Caco-2 (cell line): ENCODE measurements at regions not wholly inside any gene's neighbourhood (a gene's known extent, or its start where the extent isn't known, plus 50 kb on each side); places are given as distances from the start of the nearest gene placed in this dataset.
"Not testable (repeated sequence)": the region's sequence is repeated elsewhere in the genome, so short reads cannot be mapped to it uniquely, and the experiment has no call there.

ENCODE experiments used
- BruUV-seq: library from RNA; stranded (reverse); fragments of 400-500 nt; replicated peaks from 2 replicates; lab custom pipeline; 2021; lab: Mats Ljungman, UMichigan
- CTCF ChIA-PET: fragments of 300-600 bp; sonication (Branson Sonifier 250); formaldehyde crosslinking; loops from one replicate; lab custom pipeline; 2022; ENCODE audit warnings: antibody characterized with exemption; lab: Charles Lee
- POLR2A ChIA-PET: fragments of 300-600 bp; sonication (Branson Sonifier 250); formaldehyde crosslinking; loops from one replicate; lab custom pipeline; 2022; ENCODE audit warnings: antibody characterized with exemption; lab: Charles Lee
- DNase-seq, 2 experiments: peaks; one replicate each; pipeline versions ENCODE4 v3.0.0 to v3.0.0-alpha.2; 2020 to 2022
- H3K27me3 ChIP-seq: replicated peaks from 2 replicates; pipeline ENCODE4 v1.6.0; 2011; ENCODE audit warnings: low read length; ENCODE audit not compliant: control insufficient read depth, insufficient read depth
- H3K36me3 ChIP-seq: 2 replicates; pipeline ENCODE4 v1.5.1; 2011; ENCODE audit warnings: low read length; ENCODE audit not compliant: control insufficient read depth, insufficient read depth
- H3K4me1 ChIP-seq: fragments of 250-450 bp; sonication (Bioruptor Pico); 2 replicates; pipeline ENCODE4 v1.5.1; 2020; ENCODE audit warnings: mild to moderate bottlenecking
- H3K4me3 ChIP-seq: 2 replicates; pipeline ENCODE4 v1.5.1; 2011; ENCODE audit warnings: low read depth, mild to moderate bottlenecking, control low read depth, low read length
- H3K9me3 ChIP-seq: fragments of 250-450 bp; sonication (Bioruptor Pico); 2 replicates; pipeline ENCODE4 v1.5.1; 2020; ENCODE audit warnings: mild to moderate bottlenecking, moderate library complexity
- H3K27ac Mint-ChIP-seq: one replicate; pipeline ENCODE4 v1.8.0; 2022; ENCODE audit warnings: mixed read lengths; ENCODE audit not compliant: unreplicated experiment
- H3K27me3 Mint-ChIP-seq: one replicate; pipeline ENCODE4 v1.8.0; 2022; ENCODE audit warnings: mixed read lengths; ENCODE audit not compliant: insufficient read depth, unreplicated experiment
- H3K36me3 Mint-ChIP-seq: one replicate; pipeline ENCODE4 v1.8.0; 2022; ENCODE audit warnings: mild to moderate bottlenecking, mixed read lengths; ENCODE audit not compliant: insufficient read depth, unreplicated experiment
- H3K4me1 Mint-ChIP-seq: one replicate; pipeline ENCODE4 v1.8.0; 2022; ENCODE audit warnings: low read depth, mixed read lengths; ENCODE audit not compliant: unreplicated experiment
- H3K4me3 Mint-ChIP-seq: one replicate; pipeline ENCODE4 v1.8.0; 2022; ENCODE audit warnings: mild to moderate bottlenecking, moderate library complexity, mixed read lengths; ENCODE audit not compliant: unreplicated experiment
- H3K9me3 Mint-ChIP-seq: one replicate; pipeline ENCODE4 v1.8.0; 2022; ENCODE audit warnings: mixed read lengths; ENCODE audit not compliant: unreplicated experiment
- intact Hi-C: fragments of 100-400 bp; cut with micrococcal nuclease; formaldehyde crosslinking; loops from one replicate; pipeline ENCODE4 v1.10.0; 2022; ENCODE audit not compliant: unreplicated experiment
- TF ChIP-seq, protein P1 (sequence below), 2 experiments: fragments of 200-600 bp in 1 of 2; IDR thresholded peaks; 1 replicate in 1 of 2; 2 replicates in 1 of 2; pipeline versions ENCODE4 v1.5.1 to v1.8.0; 2011 to 2022; ENCODE audit warnings: antibody characterized with exemption in 1 of 2, control low read depth in 1 of 2, inconsistent platforms in 1 of 2, low read depth in 1 of 2, low read length in 1 of 2, mild to moderate bottlenecking in 1 of 2, moderate library complexity in 1 of 2; ENCODE audit not compliant: insufficient read depth in 1 of 2, severe bottlenecking in 1 of 2, unreplicated experiment in 1 of 2

DNA sequence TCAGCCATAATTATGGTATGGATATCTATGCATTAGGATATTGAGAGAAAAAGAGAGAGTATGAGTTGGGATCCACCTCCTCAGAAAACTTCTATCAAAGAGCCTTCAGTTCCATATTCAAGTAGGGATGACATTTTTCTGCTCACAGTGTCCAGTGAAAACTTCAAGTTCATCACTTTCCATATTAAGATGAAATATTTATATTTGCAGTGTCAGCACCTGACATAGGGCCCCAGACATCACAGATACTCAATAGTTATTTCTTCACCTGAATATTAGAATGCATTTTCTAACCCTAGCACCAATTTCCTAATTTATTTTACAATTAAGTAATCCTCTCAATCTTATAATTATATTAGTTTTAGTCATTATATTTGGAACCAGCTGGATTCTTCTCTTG is 318.0 kb upstream of the MGAT4C start:
- H3K36me3 Mint-ChIP-seq, result no peaks in the 10 kb centered on the region
- H3K4me1 Mint-ChIP-seq, result no peaks in the 10 kb centered on the region
- no TSS peak for BruUV-seq

DNA sequence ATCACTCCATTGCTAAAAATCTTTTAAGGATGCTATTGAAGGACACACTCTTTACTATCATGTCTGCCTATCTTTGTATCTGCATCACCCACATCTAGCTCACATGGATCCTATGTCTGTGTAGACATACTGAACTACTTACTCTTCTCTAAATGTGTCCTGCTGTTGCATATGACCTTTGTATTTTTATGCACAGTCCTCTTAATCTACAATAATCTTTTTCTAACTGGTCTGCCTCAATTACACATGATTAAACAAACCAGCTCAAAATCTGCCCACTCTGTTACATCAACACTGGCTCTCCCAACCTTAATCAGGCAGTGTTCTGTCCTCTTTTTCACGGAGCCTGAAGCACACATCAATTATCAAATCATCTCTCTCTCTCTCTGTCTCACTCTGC is 316.3 kb upstream of the MGAT4C start:
- Histone ChIP-seq H3K36me3 (no peaks in the 10 kb centered on the region), H3K27me3 (no peaks in the 10 kb centered on the region), H3K9me3 (no peaks in the 10 kb centered on the region), H3K4me1 (no peaks in the 10 kb centered on the region), H3K4me3 (no peak overlapping the region)
- H3K9me3 Mint-ChIP-seq, result no peaks in the 10 kb centered on the region
- no peak overlapping the region for H3K4me3 Mint-ChIP-seq
- no peaks in the 10 kb centered on the region for H3K27me3 Mint-ChIP-seq
- ChIA-PET CTCF (no interaction called here), POLR2A (no interaction called here)
- H3K36me3 Mint-ChIP-seq, result no peaks in the 10 kb centered on the region
- TF ChIP-seq, protein P1, sequence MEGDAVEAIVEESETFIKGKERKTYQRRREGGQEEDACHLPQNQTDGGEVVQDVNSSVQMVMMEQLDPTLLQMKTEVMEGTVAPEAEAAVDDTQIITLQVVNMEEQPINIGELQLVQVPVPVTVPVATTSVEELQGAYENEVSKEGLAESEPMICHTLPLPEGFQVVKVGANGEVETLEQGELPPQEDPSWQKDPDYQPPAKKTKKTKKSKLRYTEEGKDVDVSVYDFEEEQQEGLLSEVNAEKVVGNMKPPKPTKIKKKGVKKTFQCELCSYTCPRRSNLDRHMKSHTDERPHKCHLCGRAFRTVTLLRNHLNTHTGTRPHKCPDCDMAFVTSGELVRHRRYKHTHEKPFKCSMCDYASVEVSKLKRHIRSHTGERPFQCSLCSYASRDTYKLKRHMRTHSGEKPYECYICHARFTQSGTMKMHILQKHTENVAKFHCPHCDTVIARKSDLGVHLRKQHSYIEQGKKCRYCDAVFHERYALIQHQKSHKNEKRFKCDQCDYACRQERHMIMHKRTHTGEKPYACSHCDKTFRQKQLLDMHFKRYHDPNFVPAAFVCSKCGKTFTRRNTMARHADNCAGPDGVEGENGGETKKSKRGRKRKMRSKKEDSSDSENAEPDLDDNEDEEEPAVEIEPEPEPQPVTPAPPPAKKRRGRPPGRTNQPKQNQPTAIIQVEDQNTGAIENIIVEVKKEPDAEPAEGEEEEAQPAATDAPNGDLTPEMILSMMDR (IDR thresholded peaks at IDR 0.05; ENCODE audit: insufficient read depth in 1 of 2, low read depth in 1 of 2, low read length in 1 of 2, severe bottlenecking in 1 of 2, unreplicated experiment in 1 of 2), result no peak
- BruUV-seq, result no TSS peak
- DNase-seq, result no peak
- intact Hi-C loops, result no loop called here
- H3K27ac Mint-ChIP-seq, result no peak overlapping the region
- H3K4me1 Mint-ChIP-seq, result no peaks in the 10 kb centered on the region

More for the DNA sequence above, 318.0 kb upstream of the MGAT4C start:
- POLR2A ChIA-PET, result no interaction called here
- TF ChIP-seq, protein P1 (IDR thresholded peaks at IDR 0.05; ENCODE audit: insufficient read depth in 1 of 2, low read depth in 1 of 2, low read length in 1 of 2, severe bottlenecking in 1 of 2, unreplicated experiment in 1 of 2), result no peak
- no peak for DNase-seq
- no peak overlapping the region for H3K4me3 Mint-ChIP-seq
- Histone ChIP-seq H3K4me3 (no peak overlapping the region), H3K9me3 (no peaks in the 10 kb centered on the region), H3K27me3 (no peaks in the 10 kb centered on the region), H3K4me1 (no peaks in the 10 kb centered on the region), H3K36me3 (no peaks in the 10 kb centered on the region)
- intact Hi-C loops, result no loop called here
- no peaks in the 10 kb centered on the region for H3K9me3 Mint-ChIP-seq
- no peaks in the 10 kb centered on the region for H3K27me3 Mint-ChIP-seq
- H3K27ac Mint-ChIP-seq, result no peak overlapping the region
- CTCF ChIA-PET, result no interaction called here

DNA sequence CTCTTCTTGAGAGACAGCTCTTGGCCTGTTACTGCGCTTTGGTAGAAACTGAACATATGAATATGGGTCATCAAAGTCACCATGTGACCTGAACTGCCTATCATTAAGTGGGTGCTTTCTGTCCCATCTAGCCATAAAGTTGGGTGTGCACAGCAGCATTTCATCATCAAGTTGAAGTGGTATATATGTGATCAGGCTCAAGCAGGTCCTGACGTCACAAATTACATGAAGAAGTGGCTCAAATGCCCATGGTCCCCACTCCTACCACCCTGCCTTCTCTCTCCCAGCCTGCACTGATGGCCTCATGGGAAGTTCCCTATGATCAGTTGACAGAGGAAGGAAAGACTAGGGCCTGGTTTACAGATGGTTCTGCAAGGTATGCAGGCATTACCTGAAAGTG is 308.8 kb upstream of the MGAT4C start:
- TF ChIP-seq, protein P1 (IDR thresholded peaks at IDR 0.05; ENCODE audit: insufficient read depth in 1 of 2, low read depth in 1 of 2, low read length in 1 of 2, severe bottlenecking in 1 of 2, unreplicated experiment in 1 of 2), result no peak
- no peaks in the 10 kb centered on the region for H3K27me3 Mint-ChIP-seq
- no peak overlapping the region for H3K27ac Mint-ChIP-seq
- H3K27me3 ChIP-seq, result no peaks in the 10 kb centered on the region
- no peaks in the 10 kb centered on the region for H3K4me1 ChIP-seq
- no peaks in the 10 kb centered on the region for H3K36me3 ChIP-seq
- DNase-seq, result no peak
- H3K9me3 Mint-ChIP-seq, result peaks cover 11% of the 10 kb centered on the region
- no TSS peak for BruUV-seq
- no peaks in the 10 kb centered on the region for H3K4me1 Mint-ChIP-seq
- POLR2A ChIA-PET, result no interaction called here
- H3K4me3 Mint-ChIP-seq, result no peak overlapping the region
- H3K4me3 ChIP-seq, result no peak overlapping the region
- CTCF ChIA-PET, result no interaction called here
- intact Hi-C loops, result no loop called here
- H3K9me3 ChIP-seq, result no peaks in the 10 kb centered on the region
- no peaks in the 10 kb centered on the region for H3K36me3 Mint-ChIP-seq

DNA sequence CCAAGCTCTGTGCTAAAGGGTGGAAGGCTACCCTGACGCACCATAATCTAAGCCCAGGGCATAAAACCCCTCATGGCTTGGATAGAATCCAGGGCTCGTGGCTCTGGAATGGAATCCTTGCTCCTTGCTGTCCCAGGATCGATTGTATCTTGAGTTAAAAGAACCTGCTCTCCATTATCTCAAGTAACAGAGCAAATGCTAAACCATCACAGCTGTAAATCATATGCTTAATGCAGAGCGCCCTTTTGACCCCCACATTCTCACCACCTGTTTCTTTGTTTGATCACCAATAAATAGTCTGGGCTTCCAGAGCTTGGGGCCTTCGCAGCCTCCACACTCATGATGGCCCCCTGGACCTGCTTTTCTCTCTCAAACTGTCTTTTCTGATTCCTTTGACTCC is 299.3 kb upstream of the MGAT4C start:
- DNase-seq, H3K4me1 ChIP-seq, H3K27me3 ChIP-seq, H3K4me3 ChIP-seq, BruUV-seq, CTCF ChIA-PET, H3K4me3 Mint-ChIP-seq, POLR2A ChIA-PET, H3K36me3 Mint-ChIP-seq, H3K9me3 ChIP-seq, H3K36me3 ChIP-seq, H3K27ac Mint-ChIP-seq, H3K27me3 Mint-ChIP-seq, intact Hi-C loops, H3K4me1 Mint-ChIP-seq: not testable (repeated sequence)
- peaks cover 14% of the 10 kb centered on the region for H3K9me3 Mint-ChIP-seq
